ENCODE measurements at regions not wholly inside any gene's neighbourhood (a gene's known extent, or its start where the extent isn't known, plus 50 kb on each side); places are given as distances from the start of the nearest gene placed in this dataset.

- TF ChIP-seq FOXM1 (IDR thresholded peaks at IDR 0.05; ENCODE audit: borderline replicate concordance, low read depth) (no peak), MAX (IDR thresholded peaks at IDR 0.05) (no peak), USF1 (IDR thresholded peaks at IDR 0.05) (no peak), TEAD4 (IDR thresholded peaks at IDR 0.05) (no peak), ZBTB7A (IDR thresholded peaks at IDR 0.05; ENCODE audit: low read depth) (no peak), YY1 (IDR thresholded peaks at IDR 0.05; ENCODE audit: low read depth) (no peak), REST (IDR thresholded peaks at IDR 0.05; ENCODE audit: low read depth) (no peak), TAF1 (IDR thresholded peaks at IDR 0.05; ENCODE audit: low read depth) (no peak), CEBPB (IDR thresholded peaks at IDR 0.05) (no peak)
Measured at GRCh38 chr4:110290511-110290910, 92.1 kb upstream of the ELOVL6 start.
